Sigmoid colon (tissue), 4 donors: ENCODE measurements at regions not wholly inside any gene's neighbourhood (a gene's known extent, or its start where the extent isn't known, plus 50 kb on each side); places are given as distances from the start of the nearest gene placed in this dataset.

Experiments used
- POLR2A ChIP-seq, 2 donors: fragments of 450-650 bp; IDR thresholded peaks; one replicate each; pipeline ENCODE4 v1.6.1; 2016; ENCODE audit warnings: antibody characterized with exemption in 2 of 2, mild to moderate bottlenecking in 2 of 2, moderate library complexity in 2 of 2
- POLR2AphosphoS5 ChIP-seq, 4 donors: sonication (generic); formaldehyde crosslinking; IDR thresholded peaks; one replicate each; pipeline ENCODE4 v1.6.1; 2017; ENCODE audit warnings: antibody characterized with exemption in 4 of 4

GRCh38 chr13:65168026-65168425 lies 2062.1 kb downstream of the PCDH9 start:
- no peak for TF ChIP-seq POLR2A (IDR thresholded peaks at IDR 0.05)
- no peak for TF ChIP-seq POLR2AphosphoS5 (IDR thresholded peaks at IDR 0.05)
